OCI-LY3 (cell line): ENCODE measurements at regions not wholly inside any gene's neighbourhood (a gene's known extent, or its start where the extent isn't known, plus 50 kb on each side); places are given as distances from the start of the nearest gene placed in this dataset.

Experiments used
- EZH2phosphoT487 ChIP-seq: fragments of 200-600 bp; shearing (Covaris generic); IDR thresholded peaks from 2 replicates; pipeline ENCODE4 v1.6.1; 2018; ENCODE audit warnings: antibody characterized with exemption, mixed run types, low read depth
- TF ChIP-seq, protein P1 (sequence below): fragments of 200-600, 300-600 bp; sonication (generic); IDR thresholded peaks from 2 replicates; pipeline ENCODE4 v1.5.1; 2014; ENCODE audit warnings: antibody characterized with exemption, low read length, low read depth

DNA sequence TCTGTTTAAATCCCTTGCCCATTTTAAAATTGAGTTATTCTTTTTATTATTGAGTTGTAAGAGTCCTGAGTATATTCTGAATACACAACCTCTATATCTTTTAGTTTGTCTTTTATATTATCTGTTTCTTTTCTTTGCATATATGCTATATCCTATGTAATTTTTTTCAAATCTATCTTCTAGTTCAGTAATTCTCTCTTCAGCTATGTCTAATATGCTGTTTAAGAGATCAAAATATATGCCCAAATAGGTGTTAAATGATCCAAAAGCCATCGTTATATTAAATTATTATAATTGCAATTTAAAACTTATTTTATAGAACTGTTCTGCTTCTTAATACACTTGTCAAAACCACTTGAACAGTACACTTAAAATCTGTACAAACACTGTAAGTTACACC is 107.4 kb upstream of the TSPAN5 start:
- TF ChIP-seq, protein P1, sequence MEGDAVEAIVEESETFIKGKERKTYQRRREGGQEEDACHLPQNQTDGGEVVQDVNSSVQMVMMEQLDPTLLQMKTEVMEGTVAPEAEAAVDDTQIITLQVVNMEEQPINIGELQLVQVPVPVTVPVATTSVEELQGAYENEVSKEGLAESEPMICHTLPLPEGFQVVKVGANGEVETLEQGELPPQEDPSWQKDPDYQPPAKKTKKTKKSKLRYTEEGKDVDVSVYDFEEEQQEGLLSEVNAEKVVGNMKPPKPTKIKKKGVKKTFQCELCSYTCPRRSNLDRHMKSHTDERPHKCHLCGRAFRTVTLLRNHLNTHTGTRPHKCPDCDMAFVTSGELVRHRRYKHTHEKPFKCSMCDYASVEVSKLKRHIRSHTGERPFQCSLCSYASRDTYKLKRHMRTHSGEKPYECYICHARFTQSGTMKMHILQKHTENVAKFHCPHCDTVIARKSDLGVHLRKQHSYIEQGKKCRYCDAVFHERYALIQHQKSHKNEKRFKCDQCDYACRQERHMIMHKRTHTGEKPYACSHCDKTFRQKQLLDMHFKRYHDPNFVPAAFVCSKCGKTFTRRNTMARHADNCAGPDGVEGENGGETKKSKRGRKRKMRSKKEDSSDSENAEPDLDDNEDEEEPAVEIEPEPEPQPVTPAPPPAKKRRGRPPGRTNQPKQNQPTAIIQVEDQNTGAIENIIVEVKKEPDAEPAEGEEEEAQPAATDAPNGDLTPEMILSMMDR, result no peak
- TF ChIP-seq EZH2phosphoT487, result no peak
